Transverse colon (tissue), 4 donors: ENCODE measurements at regions not wholly inside any gene's neighbourhood (a gene's known extent, or its start where the extent isn't known, plus 50 kb on each side); places are given as distances from the start of the nearest gene placed in this dataset.

Experiments used
- DNase-seq: peaks from one replicate; pipeline ENCODE4 v3.0.0-alpha.2; 2019
- H3K27ac ChIP-seq, 4 donors: fragments of 200-600 bp; sonication (generic); 2 replicates each; pipeline ENCODE4 v1.5.1; 2016 to 2018; ENCODE audit warnings: inconsistent platforms in 4 of 4
- H3K27me3 ChIP-seq: fragments of 200-600 bp; sonication (generic); 2 replicates; pipeline ENCODE4 v1.5.1; 2017; ENCODE audit warnings: inconsistent platforms
- H3K36me3 ChIP-seq, 4 donors: fragments of 200-600 bp; sonication (generic); 2 replicates each; pipeline ENCODE4 v1.5.1; 2017 to 2019; ENCODE audit warnings: inconsistent platforms in 4 of 4
- H3K4me1 ChIP-seq, 4 donors: fragments of 200-600 bp; sonication (generic); 2 replicates each; pipeline ENCODE4 v1.5.1; 2017 to 2020; ENCODE audit warnings: inconsistent platforms in 4 of 4
- H3K4me3 ChIP-seq, 4 donors: fragments of 200-600 bp; sonication (generic); 1 replicate in 1 of 4; 2 replicates in 3 of 4; pipeline versions ENCODE4 v1.5.1 to v1.6.1; 2017 to 2019; ENCODE audit warnings: inconsistent platforms in 4 of 4
- H3K9me3 ChIP-seq, 2 donors: fragments of 200-600 bp; sonication (generic); 2 replicates each; pipeline ENCODE4 v1.5.1; 2017 to 2019; ENCODE audit warnings: inconsistent platforms in 2 of 2
- CTCF ChIP-seq, 5 experiments: fragments of 200-600 bp in 3 of 5; fragments of 450-650 bp in 2 of 5; sonication (generic) in 3 of 5; IDR thresholded peaks; 1 replicate in 2 of 5; 2 replicates in 3 of 5; pipeline ENCODE4 v1.5.1; 2016 to 2017; ENCODE audit warnings: antibody characterized with exemption in 5 of 5, inconsistent platforms in 3 of 5, mild to moderate bottlenecking in 2 of 5, moderate library complexity in 1 of 5
- EP300 ChIP-seq: sonication (generic); formaldehyde crosslinking; IDR thresholded peaks from one replicate; pipeline ENCODE4 v1.6.1; 2017; ENCODE audit warnings: antibody characterized with exemption, low read depth
- POLR2A ChIP-seq: fragments of 450-650 bp; IDR thresholded peaks from one replicate; pipeline ENCODE4 v1.6.1; 2016; ENCODE audit warnings: antibody characterized with exemption, mild to moderate bottlenecking, moderate library complexity
- POLR2AphosphoS5 ChIP-seq, 3 donors: sonication (generic); formaldehyde crosslinking; IDR thresholded peaks; one replicate each; pipeline ENCODE4 v1.6.1; 2016; ENCODE audit warnings: antibody characterized with exemption in 3 of 3
- WGBS, 2 donors: methylation state at CpG; one replicate each; pipeline ENCODE4 v1.1.5; 2018; ENCODE audit warnings: low coverage in 1 of 2; 5-methylcytosine and 5-hydroxymethylcytosine counted together
- in situ Hi-C, 4 donors: fragments of 200-750 bp; cut with MboI; loops; one replicate each; pipeline versions ENCODE4 v1.15.0 to v1.15.1; 2017; ENCODE audit warnings: low sequenced_read_pairs in 3 of 4, low pct_ligation_motif_present in 1 of 4, low pct_unique_long_range_greater_than_20kb in 1 of 4
- intact Hi-C: fragments of 100-400 bp; cut with DNase I; formaldehyde crosslinking; loops from one replicate; pipeline ENCODE4 v1.15.1; 2023; ENCODE audit warnings: low total_unique reads

- Histone ChIP-seq H3K4me3 (no peak overlapping the region), H3K27me3 (no peaks in the 10 kb centered on the region), H3K36me3 (no peaks in the 10 kb centered on the region), H3K27ac (no peak overlapping the region), H3K4me1 (no peaks in the 10 kb centered on the region), H3K9me3 (no peaks in the 10 kb centered on the region)
- DNase-seq, result no peak
- WGBS, 2 donors, result 88 to 89% methylated on average over 2 of the region's 2 CpGs
- intact Hi-C loops, result no loop called here
- in situ Hi-C loops, result no loop called here
- TF ChIP-seq EP300 (no peak), CTCF (IDR thresholded peaks at IDR 0.05) (no peak), POLR2A (no peak), POLR2AphosphoS5 (IDR thresholded peaks at IDR 0.05) (no peak)
Measured at GRCh38 chr6:92354270-92354829, 1065.0 kb downstream of the EPHA7 start.

- no peak for DNase-seq
- no peaks in the 10 kb centered on the region for H3K27me3 ChIP-seq
- no peak overlapping the region for H3K4me3 ChIP-seq
- H3K9me3 ChIP-seq, result no peaks in the 10 kb centered on the region
- 63 to 66% methylated on average over 2 of the region's 2 CpGs for WGBS, 2 donors
- in situ Hi-C loops, result no loop called here
- H3K36me3 ChIP-seq, result no peaks in the 10 kb centered on the region
- intact Hi-C loops, result no loop called here
- no peaks in the 10 kb centered on the region for H3K4me1 ChIP-seq
- TF ChIP-seq CTCF (IDR thresholded peaks at IDR 0.05), result no peak
- TF ChIP-seq POLR2A, result no peak
- TF ChIP-seq POLR2AphosphoS5 (IDR thresholded peaks at IDR 0.05), result no peak
- TF ChIP-seq EP300, result no peak
- no peak overlapping the region for H3K27ac ChIP-seq
Measured at GRCh38 chr6:92352130-92352529, 1067.2 kb downstream of the EPHA7 start.

GRCh38 chr6:92341201-92341600 is 1078.2 kb downstream of the EPHA7 start:
- WGBS, 2 donors, result 76 to 78% methylated on average over 3 of the region's 3 CpGs
- Histone ChIP-seq H3K36me3 (no peaks in the 10 kb centered on the region), H3K27me3 (no peaks in the 10 kb centered on the region), H3K27ac (no peak overlapping the region), H3K4me1 (no peaks in the 10 kb centered on the region), H3K4me3 (no peak overlapping the region), H3K9me3 (no peaks in the 10 kb centered on the region)
- in situ Hi-C loops, result no loop called here
- TF ChIP-seq EP300, result no peak
- no peak for TF ChIP-seq POLR2A
- TF ChIP-seq CTCF (IDR thresholded peaks at IDR 0.05), result no peak
- no peak for TF ChIP-seq POLR2AphosphoS5 (IDR thresholded peaks at IDR 0.05)
- no peak for DNase-seq
- intact Hi-C loops, result no loop called here

DNA sequence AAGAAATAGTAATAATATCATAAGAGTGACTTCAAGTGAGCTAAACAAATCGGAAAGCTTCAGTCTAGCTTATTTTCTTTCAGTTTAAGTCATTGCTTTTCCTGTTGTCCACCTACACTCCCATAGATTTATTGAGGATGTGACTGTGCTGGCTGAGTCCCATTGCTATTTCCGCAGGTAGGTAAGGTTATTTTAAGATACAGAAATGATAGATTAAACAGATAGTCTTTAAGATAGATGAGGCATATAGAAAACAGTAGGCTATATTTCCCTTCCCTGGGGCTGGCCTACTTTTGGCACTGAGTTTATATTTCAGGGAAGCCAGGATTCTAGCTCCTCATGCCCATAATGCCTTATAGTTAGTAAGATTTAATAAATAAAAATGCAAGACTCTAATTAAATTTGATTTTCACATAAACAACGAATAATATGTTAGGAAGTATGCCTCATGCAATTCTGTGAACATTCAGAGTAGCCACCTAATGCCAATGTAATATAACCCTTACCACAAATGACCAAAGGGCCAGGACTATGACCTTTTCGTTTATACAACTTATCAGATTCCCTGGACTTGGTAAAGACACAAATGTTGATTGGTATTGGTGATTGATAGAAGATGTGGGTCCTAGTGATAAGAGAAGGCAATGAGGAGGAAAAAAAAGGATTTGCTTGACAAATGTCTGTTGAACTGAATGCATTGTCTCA is 1079.3 kb downstream of the EPHA7 start:
- intact Hi-C loops (no loop called here), in situ Hi-C loops (no loop called here)
- 57 to 61% methylated on average over 4 of the region's 4 CpGs for WGBS, 2 donors
- Histone ChIP-seq H3K36me3 (no peaks in the 10 kb centered on the region), H3K27me3 (no peaks in the 10 kb centered on the region), H3K4me1 (no peaks in the 10 kb centered on the region), H3K27ac (no peak overlapping the region), H3K4me3 (no peak overlapping the region), H3K9me3 (no peaks in the 10 kb centered on the region)
- no peak for DNase-seq
- TF ChIP-seq POLR2A, result no peak
- no peak for TF ChIP-seq CTCF (IDR thresholded peaks at IDR 0.05)
